ENCODE measurements at regions not wholly inside any gene's neighbourhood (a gene's known extent, or its start where the extent isn't known, plus 50 kb on each side); places are given as distances from the start of the nearest gene placed in this dataset.
A peak's percentile ranks its signal among the peaks of the same experiment; 100 is the strongest.

- DNase-seq: no peak
Measured at GRCh38 chr20:12305188-12305950, 387.7 kb downstream of the BTBD3 start.

- no peak for DNase-seq
Measured at GRCh38 chr20:12306107-12306506, 388.4 kb downstream of the BTBD3 start.

- DNase-seq: no peak
Measured at GRCh38 chr20:12311094-12311865, 393.6 kb downstream of the BTBD3 start.

GRCh38 chr20:12315652-12316051, 398.0 kb downstream of the BTBD3 start:
- no peak for DNase-seq

- no peak for DNase-seq
Measured at GRCh38 chr20:12316794-12317193, 399.1 kb downstream of the BTBD3 start.

- no peak for DNase-seq
Measured at GRCh38 chr20:12317433-12317832, 399.7 kb downstream of the BTBD3 start.

- DNase-seq: no peak
Measured at GRCh38 chr20:12318043-12318442, 400.4 kb downstream of the BTBD3 start.

- no peak for DNase-seq
Measured at GRCh38 chr20:12321736-12322135, 404.0 kb downstream of the BTBD3 start.

GRCh38 chr20:12327205-12327604, 409.5 kb downstream of the BTBD3 start:
- DNase-seq: no peak

- no peak for DNase-seq
Measured at GRCh38 chr20:12331236-12331635, 413.5 kb downstream of the BTBD3 start.

- DNase-seq: no peak
Measured at GRCh38 chr20:12337601-12338000, 419.9 kb downstream of the BTBD3 start.

GRCh38 chr20:12345978-12346377, 428.3 kb downstream of the BTBD3 start:
- DNase-seq: no peak

GRCh38 chr20:12353842-12354241, 436.1 kb downstream of the BTBD3 start:
- DNase-seq: no peak

- DNase-seq: no peak
Measured at GRCh38 chr20:12354725-12355124, 437.0 kb downstream of the BTBD3 start.

- DNase-seq: no peak
Measured at GRCh38 chr20:12355185-12355584, 437.5 kb downstream of the BTBD3 start.

GRCh38 chr20:12358006-12358654, 440.4 kb downstream of the BTBD3 start:
- peak; percentile 2 to 37 for DNase-seq

- no peak for DNase-seq
Measured at GRCh38 chr20:12358655-12359009, 440.9 kb downstream of the BTBD3 start.

GRCh38 chr20:12371990-12372389, 454.3 kb downstream of the BTBD3 start:
- no peak for DNase-seq

- no peak for DNase-seq
Measured at GRCh38 chr20:12372557-12372956, 454.9 kb downstream of the BTBD3 start.

- DNase-seq: no peak
Measured at GRCh38 chr20:12375967-12376366, 458.3 kb downstream of the BTBD3 start.

- DNase-seq: no peak
Measured at GRCh38 chr20:12383821-12384220, 466.1 kb downstream of the BTBD3 start.

GRCh38 chr20:12386821-12387220, 469.1 kb downstream of the BTBD3 start:
- DNase-seq: no peak

- no peak for DNase-seq
Measured at GRCh38 chr20:12391099-12391498, 473.4 kb downstream of the BTBD3 start.

GRCh38 chr20:12394786-12395185, 477.1 kb downstream of the BTBD3 start:
- no peak for DNase-seq
